Spleen (tissue), 7 donors: ENCODE measurements at regions not wholly inside any gene's neighbourhood (a gene's known extent, or its start where the extent isn't known, plus 50 kb on each side); places are given as distances from the start of the nearest gene placed in this dataset.

Experiments
- CTCF ChIP-seq, 11 experiments: fragments of 200-600 bp in 7 of 11; fragments of 450-650 bp in 4 of 11; sonication (generic) in 4 of 11; IDR thresholded peaks in 8 of 11; conservative IDR thresholded peaks in 3 of 11; 1 replicate in 7 of 11; 2 replicates in 4 of 11; pipeline versions ENCODE4 v1.4.0 to v1.8.0; 2016 to 2021; ENCODE audit warnings: antibody characterized with exemption in 11 of 11, inconsistent platforms in 4 of 11, mild to moderate bottlenecking in 1 of 11
- POLR2A ChIP-seq, 3 donors: fragments of 450-650 bp; IDR thresholded peaks; one replicate each; pipeline ENCODE4 v1.5.1; 2017; ENCODE audit warnings: antibody characterized with exemption in 3 of 3, mild to moderate bottlenecking in 1 of 3
- donor health status: DM: no; HTN: no; CAD: no; lungs with moderate emphysema.
- donor health status: DM: no; HTN: no; CAD: no.
- donor health status: DM: no; HTN: no; CAD: no.

DNA sequence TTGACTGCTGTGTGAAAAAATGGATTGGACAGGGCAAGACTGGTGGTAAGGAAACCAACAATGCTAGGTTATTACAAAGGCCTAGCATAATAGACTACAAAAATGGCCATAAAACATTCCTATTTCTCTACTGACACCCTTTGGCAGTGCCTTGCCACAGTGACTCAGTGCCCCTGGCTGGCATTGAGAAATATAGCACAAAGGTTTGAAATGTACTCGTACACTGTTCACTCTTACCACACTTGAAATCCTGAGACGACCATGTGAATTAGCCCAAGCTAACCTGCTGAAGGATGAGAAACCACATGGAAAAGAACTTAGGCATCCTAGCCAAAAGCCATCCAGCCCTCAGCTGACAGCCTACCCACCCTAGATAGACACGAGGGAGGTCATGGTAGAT, 149.8 kb upstream of the PALMD start:
- TF ChIP-seq CTCF (IDR thresholded peaks at IDR 0.05 in 8 of 11, conservative IDR thresholded peaks at IDR 0.05 in 3 of 11) (no peak), POLR2A (IDR thresholded peaks at IDR 0.05) (no peak)
